Calu3 (cell line): ENCODE measurements at regions not wholly inside any gene's neighbourhood (a gene's known extent, or its start where the extent isn't known, plus 50 kb on each side); places are given as distances from the start of the nearest gene placed in this dataset.

Source experiments
- BruUV-seq: library from RNA; stranded (reverse); fragments of 400-500 nt; replicated peaks from 2 replicates; lab custom pipeline; 2021; lab: Mats Ljungman, UMichigan
- CTCF ChIA-PET: fragments of 300-600 bp; sonication (Branson Sonifier 250); formaldehyde crosslinking; loops from one replicate; lab custom pipeline; 2022; ENCODE audit warnings: antibody characterized with exemption; lab: Charles Lee
- DNase-seq: peaks from one replicate; pipeline ENCODE4 v3.0.0; 2022
- H3K27ac Mint-ChIP-seq: one replicate; pipeline ENCODE4 v1.8.0; 2022; ENCODE audit warnings: mixed read lengths; ENCODE audit not compliant: unreplicated experiment
- H3K27me3 Mint-ChIP-seq: one replicate; pipeline ENCODE4 v1.8.0; 2022; ENCODE audit warnings: mixed read lengths; ENCODE audit not compliant: unreplicated experiment
- H3K36me3 Mint-ChIP-seq: one replicate; pipeline ENCODE4 v1.8.0; 2022; ENCODE audit warnings: mild to moderate bottlenecking, moderate library complexity, mixed read lengths; ENCODE audit not compliant: insufficient read depth, unreplicated experiment
- H3K4me1 Mint-ChIP-seq: one replicate; pipeline ENCODE4 v1.8.0; 2022; ENCODE audit warnings: mild to moderate bottlenecking, low read depth, mixed read lengths; ENCODE audit not compliant: unreplicated experiment
- H3K4me3 Mint-ChIP-seq: one replicate; pipeline ENCODE4 v1.8.0; 2022; ENCODE audit warnings: mild to moderate bottlenecking, low read depth, moderate library complexity, mixed read lengths; ENCODE audit not compliant: unreplicated experiment
- H3K9me3 Mint-ChIP-seq: one replicate; pipeline ENCODE4 v1.8.0; 2022; ENCODE audit warnings: low read depth, mixed read lengths; ENCODE audit not compliant: unreplicated experiment
- intact Hi-C: fragments of 100-400 bp; cut with micrococcal nuclease; formaldehyde crosslinking; loops from one replicate; pipeline ENCODE4 v1.10.0; 2022; ENCODE audit not compliant: unreplicated experiment
- TF ChIP-seq, protein P1 (sequence below): fragments of 200-600 bp; IDR thresholded peaks from one replicate; pipeline ENCODE4 v1.8.0; 2022; ENCODE audit warnings: antibody characterized with exemption; ENCODE audit not compliant: unreplicated experiment

DNA sequence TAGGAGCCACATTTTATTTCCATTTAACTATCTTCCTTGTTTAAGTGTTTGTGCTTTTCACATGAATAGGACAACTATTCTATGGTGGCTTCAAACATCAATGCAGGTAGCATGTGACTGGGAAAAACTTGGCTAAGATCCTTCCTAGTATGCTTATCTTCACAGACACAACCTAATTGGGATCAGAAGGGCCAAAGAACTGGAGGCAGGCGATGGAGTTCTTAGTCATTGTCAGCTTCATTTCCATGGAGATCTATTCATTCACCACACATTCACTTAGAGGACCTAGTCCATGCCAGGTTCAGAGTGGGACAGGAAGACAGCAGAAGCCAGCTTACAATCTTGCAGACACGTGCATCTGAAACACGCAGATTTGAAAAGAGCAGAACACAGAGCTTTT is 277.5 kb upstream of the PPP2R3A start:
- CTCF ChIA-PET: no interaction called here
- H3K4me3 Mint-ChIP-seq: no peak overlapping the region
- H3K9me3 Mint-ChIP-seq: peaks cover 5% of the 10 kb centered on the region
- H3K36me3 Mint-ChIP-seq: no peaks in the 10 kb centered on the region
- intact Hi-C loops: no loop called here
- no TSS peak for BruUV-seq
- DNase-seq: no peak
- TF ChIP-seq, protein P1, sequence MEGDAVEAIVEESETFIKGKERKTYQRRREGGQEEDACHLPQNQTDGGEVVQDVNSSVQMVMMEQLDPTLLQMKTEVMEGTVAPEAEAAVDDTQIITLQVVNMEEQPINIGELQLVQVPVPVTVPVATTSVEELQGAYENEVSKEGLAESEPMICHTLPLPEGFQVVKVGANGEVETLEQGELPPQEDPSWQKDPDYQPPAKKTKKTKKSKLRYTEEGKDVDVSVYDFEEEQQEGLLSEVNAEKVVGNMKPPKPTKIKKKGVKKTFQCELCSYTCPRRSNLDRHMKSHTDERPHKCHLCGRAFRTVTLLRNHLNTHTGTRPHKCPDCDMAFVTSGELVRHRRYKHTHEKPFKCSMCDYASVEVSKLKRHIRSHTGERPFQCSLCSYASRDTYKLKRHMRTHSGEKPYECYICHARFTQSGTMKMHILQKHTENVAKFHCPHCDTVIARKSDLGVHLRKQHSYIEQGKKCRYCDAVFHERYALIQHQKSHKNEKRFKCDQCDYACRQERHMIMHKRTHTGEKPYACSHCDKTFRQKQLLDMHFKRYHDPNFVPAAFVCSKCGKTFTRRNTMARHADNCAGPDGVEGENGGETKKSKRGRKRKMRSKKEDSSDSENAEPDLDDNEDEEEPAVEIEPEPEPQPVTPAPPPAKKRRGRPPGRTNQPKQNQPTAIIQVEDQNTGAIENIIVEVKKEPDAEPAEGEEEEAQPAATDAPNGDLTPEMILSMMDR: no peak
- H3K4me1 Mint-ChIP-seq: no peaks in the 10 kb centered on the region
- peaks cover 12% of the 10 kb centered on the region for H3K27me3 Mint-ChIP-seq
- H3K27ac Mint-ChIP-seq: no peak overlapping the region

DNA sequence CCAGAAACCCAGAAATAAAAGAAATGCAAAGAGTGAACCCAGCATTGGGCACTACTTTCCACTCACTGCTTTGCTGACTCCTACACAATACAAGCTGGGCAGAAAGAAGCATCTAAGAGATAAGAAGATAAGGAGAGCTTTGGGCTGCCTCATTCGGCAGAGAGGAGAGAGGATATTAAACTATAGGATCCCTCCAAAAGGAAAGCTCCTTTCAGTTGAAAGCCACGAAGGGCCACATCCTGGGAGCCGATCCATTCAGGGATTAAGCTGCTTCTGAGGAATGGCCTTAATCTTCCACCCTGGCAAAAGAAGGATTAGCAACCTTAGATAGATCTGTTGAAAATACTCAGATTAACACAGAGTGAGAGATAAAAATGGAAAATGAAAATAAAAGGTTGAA is 274.9 kb upstream of the PPP2R3A start:
- no peaks in the 10 kb centered on the region for H3K36me3 Mint-ChIP-seq
- DNase-seq: no peak
- CTCF ChIA-PET: no interaction called here
- TF ChIP-seq, protein P1: no peak
- H3K27ac Mint-ChIP-seq: no peak overlapping the region
- BruUV-seq: no TSS peak
- H3K4me1 Mint-ChIP-seq: no peaks in the 10 kb centered on the region
- no peak overlapping the region for H3K4me3 Mint-ChIP-seq
- peaks cover 2% of the 10 kb centered on the region for H3K9me3 Mint-ChIP-seq
- intact Hi-C loops: no loop called here
- H3K27me3 Mint-ChIP-seq: peaks cover 20% of the 10 kb centered on the region

DNA sequence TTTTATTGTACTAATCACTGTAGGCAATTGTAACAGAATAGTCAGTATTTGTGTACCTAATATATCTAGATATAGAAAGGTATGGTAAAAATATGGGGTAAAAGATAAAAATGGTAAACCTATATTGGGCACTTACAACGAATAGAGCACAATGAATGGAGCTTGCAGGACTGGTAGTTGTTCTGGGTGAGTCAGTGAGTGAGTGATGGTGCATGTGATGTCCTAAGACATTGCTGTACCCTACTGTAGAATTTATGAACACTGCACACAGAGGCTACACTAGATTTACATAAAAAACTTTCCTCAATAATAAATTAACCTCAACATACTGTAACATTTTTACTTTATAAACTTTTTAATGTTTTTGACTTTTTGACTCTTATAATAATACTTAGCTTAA is 274.3 kb upstream of the PPP2R3A start:
- intact Hi-C loops: no loop called here
- no TSS peak for BruUV-seq
- Mint-ChIP-seq H3K36me3 (no peaks in the 10 kb centered on the region), H3K4me3 (no peak overlapping the region), H3K9me3 (peaks cover 2% of the 10 kb centered on the region), H3K27me3 (peaks cover 22% of the 10 kb centered on the region), H3K27ac (no peak overlapping the region), H3K4me1 (no peaks in the 10 kb centered on the region)
- CTCF ChIA-PET: no interaction called here
- DNase-seq: no peak
- TF ChIP-seq, protein P1: no peak

DNA sequence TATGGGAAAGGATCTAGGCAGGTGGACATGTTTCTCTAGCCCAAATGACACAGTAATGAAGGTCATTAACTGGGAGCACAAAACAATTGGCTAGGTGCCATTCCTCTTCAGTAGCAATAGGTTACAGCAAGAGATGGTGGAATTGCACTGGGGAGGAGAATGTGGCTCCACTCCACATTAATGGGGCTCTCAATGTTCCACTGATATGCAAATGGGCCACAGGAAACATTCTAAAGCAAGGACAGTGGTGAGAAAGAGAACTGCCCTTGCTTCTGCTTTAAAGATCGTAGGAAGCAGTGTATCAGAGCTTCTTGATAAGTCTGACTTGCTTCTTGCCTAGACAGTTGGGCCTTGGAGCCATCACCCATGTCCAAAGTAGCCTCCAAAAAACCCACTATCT is 271.4 kb upstream of the PPP2R3A start:
- Mint-ChIP-seq H3K36me3 (no peaks in the 10 kb centered on the region), H3K9me3 (no peaks in the 10 kb centered on the region), H3K4me1 (no peaks in the 10 kb centered on the region), H3K4me3 (no peak overlapping the region), H3K27ac (no peak overlapping the region), H3K27me3 (peaks cover 10% of the 10 kb centered on the region)
- TF ChIP-seq, protein P1: no peak
- DNase-seq: no peak
- CTCF ChIA-PET: no interaction called here
- intact Hi-C loops: no loop called here
- no TSS peak for BruUV-seq
